HL-60 (cell line): ENCODE measurements at regions not wholly inside any gene's neighbourhood (a gene's known extent, or its start where the extent isn't known, plus 50 kb on each side); places are given as distances from the start of the nearest gene placed in this dataset.

Source experiments
- DNase-seq, 2 experiments: peaks; one replicate each; pipeline ENCODE4 v3.0.0-alpha.2; 2010 to 2020; ENCODE audit warnings: low read depth in 1 of 2, low spot score in 1 of 2
- H3K27ac ChIP-seq: fragments of 250-450 bp; sonication (Bioruptor Pico); replicated peaks from 2 replicates; pipeline ENCODE4 v1.5.1; 2020; ENCODE audit warnings: mild to moderate bottlenecking, moderate library complexity
- H3K27me3 ChIP-seq: fragments of 250-450 bp; sonication (Bioruptor Pico); 2 replicates; pipeline ENCODE4 v1.5.1; 2021; ENCODE audit warnings: mild to moderate bottlenecking, moderate library complexity; ENCODE audit not compliant: insufficient read depth, poor library complexity, severe bottlenecking
- H3K4me3 ChIP-seq: replicated peaks from 2 replicates; pipeline ENCODE4 v1.5.1; 2011; ENCODE audit warnings: mild to moderate bottlenecking, control low read depth, low read length; ENCODE audit not compliant: insufficient read depth
- CTCF ChIP-seq: IDR thresholded peaks from one replicate; pipeline ENCODE4 v1.5.1; 2011; ENCODE audit warnings: low read length, control low read depth, inconsistent platforms; ENCODE audit not compliant: insufficient read depth
- GABPA ChIP-seq: IDR thresholded peaks from 2 replicates; pipeline ENCODE4 v1.6.1; 2012; ENCODE audit warnings: low read depth
- POLR2AphosphoS5 ChIP-seq: IDR thresholded peaks from 2 replicates; pipeline ENCODE4 v1.6.1; 2012; ENCODE audit warnings: low read depth
- REST ChIP-seq: IDR thresholded peaks from 2 replicates; pipeline ENCODE4 v1.6.1; 2012; ENCODE audit warnings: low read depth; ENCODE audit not compliant: insufficient replicate concordance
- SPI1 ChIP-seq: IDR thresholded peaks from 2 replicates; pipeline ENCODE4 v1.6.1; 2012; ENCODE audit warnings: low read depth, mild to moderate bottlenecking, borderline replicate concordance

DNA sequence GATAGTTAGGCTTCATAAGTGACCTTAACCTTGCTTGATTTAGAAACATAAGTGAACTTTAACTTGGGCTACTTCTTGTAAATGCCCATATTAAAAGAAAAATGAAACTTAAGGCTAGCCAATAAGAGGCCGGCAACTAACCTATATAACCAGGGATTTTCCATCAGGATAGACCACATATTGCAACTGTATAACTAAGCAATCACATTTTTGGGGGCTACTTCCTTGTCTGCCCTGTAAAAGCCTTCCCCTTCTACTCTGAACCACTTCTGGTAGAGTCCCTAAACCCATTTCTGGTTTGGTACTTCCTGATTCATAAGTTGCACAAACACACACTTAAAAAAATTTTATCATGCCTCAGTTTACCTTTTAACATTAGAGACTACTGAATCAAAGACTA is 150.9 kb upstream of the UBE2E2 start:
- TF ChIP-seq POLR2AphosphoS5 = no peak
- no peak for TF ChIP-seq GABPA
- TF ChIP-seq SPI1 = no peak
- no peak for TF ChIP-seq REST
- TF ChIP-seq CTCF = no peak
- no peak overlapping the region for H3K4me3 ChIP-seq
- H3K27ac ChIP-seq = no peak overlapping the region
- no peak for DNase-seq
- H3K27me3 ChIP-seq = no peaks in the 10 kb centered on the region

GRCh38 chr3:23052620-23053019 is 150.5 kb upstream of the UBE2E2 start:
- Histone ChIP-seq H3K4me3 (no peak overlapping the region), H3K27ac (no peak overlapping the region), H3K27me3 (no peaks in the 10 kb centered on the region)
- no peak for TF ChIP-seq POLR2AphosphoS5
- no peak for TF ChIP-seq GABPA
- TF ChIP-seq SPI1 = no peak
- TF ChIP-seq REST = no peak
- TF ChIP-seq CTCF = no peak
- no peak for DNase-seq

DNA sequence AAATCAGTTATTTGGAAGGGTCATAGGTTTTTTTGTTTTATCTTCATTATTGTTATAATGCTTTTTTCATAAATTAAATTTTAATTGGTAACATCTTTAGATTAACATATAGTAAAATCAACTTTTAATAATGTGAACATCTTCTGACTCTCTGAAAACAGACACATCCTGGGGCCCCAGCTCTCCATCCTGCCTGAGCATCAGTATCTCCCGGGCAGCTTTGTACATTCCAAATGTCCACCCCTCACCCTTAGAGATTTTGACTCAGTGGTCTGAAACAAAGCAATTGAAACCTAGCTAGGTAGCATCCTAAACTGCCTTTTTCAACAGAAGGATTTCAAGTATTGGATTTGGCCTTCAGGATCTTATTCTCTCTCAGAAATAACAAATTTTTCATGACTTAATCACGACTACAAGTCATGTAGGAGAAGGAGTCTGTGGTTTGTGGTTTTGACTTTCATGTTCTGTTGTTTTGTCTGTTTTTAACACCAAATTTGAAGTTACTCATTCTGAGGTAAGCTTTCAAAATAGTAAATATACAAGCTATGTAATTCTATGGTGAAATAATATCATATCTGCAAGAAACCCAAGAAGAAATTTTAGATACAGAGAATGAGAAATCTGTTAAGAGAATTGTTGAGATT is 147.3 kb upstream of the UBE2E2 start:
- Histone ChIP-seq H3K4me3 (no peak overlapping the region), H3K27ac (no peak overlapping the region), H3K27me3 (no peaks in the 10 kb centered on the region)
- TF ChIP-seq REST = no peak
- no peak for TF ChIP-seq POLR2AphosphoS5
- no peak for TF ChIP-seq GABPA
- TF ChIP-seq SPI1 = no peak
- TF ChIP-seq CTCF = no peak
- no peak for DNase-seq
